ENCODE measurements at regions not wholly inside any gene's neighbourhood (a gene's known extent, or its start where the extent isn't known, plus 50 kb on each side); places are given as distances from the start of the nearest gene placed in this dataset.
A peak's percentile ranks its signal among the peaks of the same experiment; 100 is the strongest.

DNA sequence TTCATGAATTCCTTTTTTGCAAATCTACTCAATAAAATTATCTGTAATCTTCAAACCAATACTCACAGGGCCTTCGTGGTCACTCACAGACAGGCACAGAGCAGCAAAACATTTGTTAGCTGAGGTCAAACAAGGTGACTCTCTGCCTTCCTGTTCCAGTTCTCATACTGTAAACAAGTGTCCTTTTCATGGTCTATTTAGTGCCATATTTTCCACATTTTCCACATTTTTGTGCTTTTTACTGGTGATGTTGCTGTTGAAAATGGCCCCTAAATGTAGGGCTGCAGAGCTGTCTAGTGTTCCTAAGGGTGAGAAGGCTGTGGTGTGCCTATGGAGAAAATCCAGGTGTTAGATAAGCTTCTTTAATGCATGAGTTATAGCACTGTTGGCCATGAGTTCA is 133.1 kb upstream of the COL21A1 start:
- intact Hi-C loops (cut with DNase I): no loop called here
- no peak for DNase-seq

DNA sequence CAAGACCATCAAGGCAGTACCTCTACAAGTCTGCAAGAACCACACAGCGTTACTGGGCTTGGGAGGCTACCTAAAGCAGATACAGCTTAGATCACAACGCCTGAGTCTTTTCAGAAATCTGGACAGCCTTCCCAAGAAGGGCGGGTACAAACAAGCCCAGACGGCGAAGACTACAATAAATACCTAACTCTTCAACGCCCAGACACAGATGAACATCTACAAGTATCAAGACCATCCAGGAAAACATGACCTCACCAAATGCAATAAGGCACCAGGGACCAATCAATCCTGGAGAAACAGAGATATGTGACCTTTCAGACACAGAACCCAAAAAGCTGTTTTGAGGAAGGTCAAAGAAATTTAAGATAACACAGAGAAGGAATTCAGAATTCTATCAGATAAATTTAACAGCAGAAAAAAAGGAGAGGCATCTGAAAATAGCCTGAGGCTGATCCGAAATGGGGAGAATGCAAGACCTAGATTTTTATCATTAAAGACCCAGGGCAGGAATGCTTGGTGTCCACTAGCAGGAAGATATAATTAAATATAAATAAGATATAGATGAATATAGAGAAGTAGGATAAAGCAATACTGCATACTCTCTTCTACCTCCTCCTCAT is 131.7 kb upstream of the COL21A1 start:
- intact Hi-C loops (cut with DNase I): no loop called here
- DNase-seq: no peak

- intact Hi-C loops (cut with DNase I): no loop called here
Measured at GRCh38 chr6:56378507-56378906, 131.1 kb upstream of the COL21A1 start.

DNA sequence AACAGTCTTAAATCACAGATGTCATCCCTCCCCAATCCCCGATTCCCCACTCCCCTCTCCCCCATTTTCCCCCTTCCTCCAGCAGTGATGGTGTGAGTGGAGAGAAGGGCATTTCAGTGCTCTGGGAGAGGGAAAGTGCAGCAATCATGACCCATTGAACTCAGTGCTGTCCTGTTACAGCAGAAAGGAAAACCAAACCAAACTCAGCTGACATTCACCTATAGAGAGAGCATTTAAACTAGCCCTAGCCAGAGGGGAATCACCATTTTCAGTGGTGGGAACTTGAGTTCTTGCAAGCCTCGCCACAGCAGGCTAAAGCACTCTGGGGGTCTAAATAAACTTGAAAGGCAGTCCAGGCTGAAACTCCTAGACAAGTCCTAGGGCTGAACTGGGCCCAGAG is 129.9 kb upstream of the COL21A1 start:
- intact Hi-C loops (cut with DNase I): no loop called here

More at GRCh38 chr6:56378507-56378906, 131.1 kb upstream of the COL21A1 start:
- no peak for DNase-seq

GRCh38 chr6:56375806-56376205 is 128.4 kb upstream of the COL21A1 start:
- intact Hi-C loops (cut with DNase I): no loop called here

More for the DNA sequence above, 129.9 kb upstream of the COL21A1 start:
- no peak for DNase-seq

GRCh38 chr6:56374841-56375369 is 127.5 kb upstream of the COL21A1 start:
- DNase-seq: no peak
- intact Hi-C loops (cut with DNase I): no loop called here

More at GRCh38 chr6:56375806-56376205, 128.4 kb upstream of the COL21A1 start:
- no peak for DNase-seq

GRCh38 chr6:56372406-56372995 is 125.1 kb upstream of the COL21A1 start:
- DNase-seq: no peak
- intact Hi-C loops (cut with DNase I): no loop called here

GRCh38 chr6:56370561-56371211 is 123.3 kb upstream of the COL21A1 start:
- intact Hi-C loops (cut with DNase I): no loop called here

DNA sequence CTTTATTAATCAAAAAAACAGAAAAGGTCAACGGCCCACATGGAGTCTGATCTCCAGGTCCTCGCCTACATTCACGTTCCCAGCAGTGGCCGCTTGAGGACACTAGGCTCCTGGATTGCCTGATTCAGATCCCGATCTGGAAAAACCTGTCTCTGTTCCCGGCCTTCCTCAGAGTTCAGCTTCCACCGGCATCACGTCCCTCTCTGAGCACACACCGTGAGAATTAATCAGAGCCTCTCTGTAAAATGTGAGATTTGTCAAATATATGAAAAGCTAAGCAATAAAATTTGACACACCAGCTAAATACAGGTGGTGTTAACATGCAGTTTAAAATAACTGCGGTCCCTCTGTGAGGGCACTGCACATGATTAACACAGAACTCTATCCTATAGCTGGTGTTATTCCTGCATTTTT is 122.8 kb upstream of the COL21A1 start:
- peak in 3 of 42 donors; percentile 13 to 43 (median 16) for DNase-seq

More at GRCh38 chr6:56370561-56371211, 123.3 kb upstream of the COL21A1 start:
- DNase-seq: peak in 16 of 42 donors; percentile 14 to 70 (median 29)

GRCh38 chr6:56368491-56368890 is 121.1 kb upstream of the COL21A1 start:
- no peak for DNase-seq
- intact Hi-C loops (cut with DNase I): loop anchor here (10.0 kb wide), 1 partner anchor 206 kb away; no protein-coding TSS in a partner anchor

More for the DNA sequence above, 122.8 kb upstream of the COL21A1 start:
- intact Hi-C loops (cut with DNase I): no loop called here

- intact Hi-C loops (cut with DNase I): loop anchor here (10.0 kb wide), 1 partner anchor 209 kb away; no protein-coding TSS in a partner anchor
- no peak for DNase-seq
Measured at GRCh38 chr6:56366141-56366852, 118.9 kb upstream of the COL21A1 start.

GRCh38 chr6:56364827-56365339 is 117.5 kb upstream of the COL21A1 start:
- intact Hi-C loops (cut with DNase I): loop anchor here (10.0 kb wide), 1 partner anchor 210 kb away; no protein-coding TSS in a partner anchor
- DNase-seq: no peak

GRCh38 chr6:56364431-56364826 is 117.0 kb upstream of the COL21A1 start:
- intact Hi-C loops (cut with DNase I): loop anchor here (10.0 kb wide), 1 partner anchor 210 kb away; no protein-coding TSS in a partner anchor

GRCh38 chr6:56363796-56364430 is 116.5 kb upstream of the COL21A1 start:
- no peak for DNase-seq
- intact Hi-C loops (cut with DNase I): loop anchor here (10.0 kb wide), 1 partner anchor 211 kb away; no protein-coding TSS in a partner anchor

More at GRCh38 chr6:56364431-56364826, 117.0 kb upstream of the COL21A1 start:
- DNase-seq: no peak

DNA sequence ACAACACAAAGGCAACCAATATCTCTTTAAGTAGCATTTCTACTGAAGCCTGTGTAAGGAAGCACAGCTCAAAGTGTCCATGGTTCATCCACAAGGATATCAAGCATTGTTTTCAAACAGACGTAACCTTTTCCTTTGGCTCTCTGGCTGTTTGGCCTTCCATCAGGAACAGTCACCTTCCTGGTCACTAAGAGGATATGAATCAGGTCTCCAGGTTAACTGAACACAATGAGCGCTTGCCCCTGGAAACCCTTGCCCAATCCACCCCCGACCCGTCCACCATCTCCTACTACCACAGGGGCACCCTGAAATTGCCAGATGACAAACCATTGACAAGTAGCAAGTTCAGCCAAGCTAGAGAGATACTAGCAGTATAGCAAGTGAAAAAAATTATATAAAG is 114.4 kb upstream of the COL21A1 start:
- no peak for DNase-seq
- intact Hi-C loops (cut with DNase I): loop anchor here (10.0 kb wide), 1 partner anchor 213 kb away; no protein-coding TSS in a partner anchor

DNA sequence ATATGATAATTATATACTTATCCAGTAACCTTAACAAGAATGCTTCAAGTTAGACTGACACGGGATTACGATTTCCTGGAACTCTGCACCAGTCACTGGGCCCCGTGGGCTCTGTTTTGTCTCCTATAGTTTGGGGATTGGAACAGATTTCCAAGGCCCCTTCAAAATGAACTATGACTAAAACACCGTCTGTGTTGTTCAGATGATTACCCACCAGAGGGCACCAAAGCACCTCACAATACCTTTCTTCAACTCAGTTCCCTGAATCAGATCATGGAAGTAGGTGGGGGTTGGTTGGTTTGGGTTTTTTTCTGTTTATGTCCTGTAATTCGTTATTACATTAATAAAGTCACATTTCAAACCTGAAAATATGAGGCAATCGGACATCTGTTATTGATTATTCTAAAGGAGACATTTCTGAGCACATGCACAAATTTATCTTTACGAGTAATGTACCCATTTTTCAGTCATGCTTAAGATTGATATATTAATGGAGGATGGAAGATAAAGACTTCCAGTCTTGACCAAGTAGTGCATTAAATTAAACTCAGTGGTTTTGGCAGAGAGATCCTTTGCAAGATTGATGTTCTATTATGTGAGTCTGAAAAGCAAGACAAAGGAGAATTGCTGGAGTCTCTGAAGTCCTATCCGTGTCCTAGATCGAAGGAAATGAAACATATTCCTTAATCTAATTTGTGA is 112.0 kb upstream of the COL21A1 start:
- peak in 40 of 42 donors; percentile 19 to 91 (median 75) for DNase-seq
- intact Hi-C loops (cut with DNase I): loop anchor here (5.0 kb wide), 1 partner anchor 238 kb away; no protein-coding TSS in a partner anchor

- DNase-seq: no peak
- intact Hi-C loops (cut with DNase I): loop anchor here (5.0 kb wide), 1 partner anchor 240 kb away; no protein-coding TSS in a partner anchor
Measured at GRCh38 chr6:56357616-56358373, 110.4 kb upstream of the COL21A1 start.
